RKO (cell line): ENCODE measurements at regions not wholly inside any gene's neighbourhood (a gene's known extent, or its start where the extent isn't known, plus 50 kb on each side); places are given as distances from the start of the nearest gene placed in this dataset.

Experiments used
- DNase-seq: peaks from one replicate; pipeline ENCODE4 v3.0.0-alpha.2; 2016; ENCODE audit warnings: low spot score

GRCh38 chr18:65146482-65147021, 604.3 kb upstream of the CDH7 start:
- no peak for DNase-seq

- no peak for DNase-seq
These were observed 605.5 kb upstream of the CDH7 start for GRCh38 chr18:65145312-65145711.

- no peak for DNase-seq
These were observed 617.2 kb upstream of the CDH7 start for GRCh38 chr18:65133610-65134009.

- DNase-seq: no peak
These were observed 626.2 kb upstream of the CDH7 start for GRCh38 chr18:65124633-65125032.

- no peak for DNase-seq
These were observed 646.9 kb upstream of the CDH7 start for GRCh38 chr18:65103864-65104263.

- no peak for DNase-seq
These were observed 657.5 kb upstream of the CDH7 start for GRCh38 chr18:65093346-65093745.

- peak; percentile 64 for DNase-seq
These were observed 659.0 kb upstream of the CDH7 start for GRCh38 chr18:65091744-65092329.

- no peak for DNase-seq
These were observed 667.9 kb upstream of the CDH7 start for GRCh38 chr18:65082907-65083306.

- no peak for DNase-seq
These were observed 669.0 kb upstream of the CDH7 start for GRCh38 chr18:65081786-65082185.

GRCh38 chr18:65073060-65073550, 677.7 kb upstream of the CDH7 start:
- DNase-seq: no peak

GRCh38 chr18:65057439-65058083, 693.3 kb upstream of the CDH7 start:
- DNase-seq: no peak

GRCh38 chr18:65056575-65056974, 694.2 kb upstream of the CDH7 start:
- no peak for DNase-seq

- DNase-seq: no peak
These were observed 701.2 kb upstream of the CDH7 start for GRCh38 chr18:65049586-65049985.

- DNase-seq: no peak
These were observed 711.2 kb upstream of the CDH7 start for GRCh38 chr18:65039578-65039977.

GRCh38 chr18:65035701-65036100, 715.1 kb upstream of the CDH7 start:
- no peak for DNase-seq

- DNase-seq: no peak
These were observed 725.1 kb upstream of the CDH7 start for GRCh38 chr18:65025756-65026155.

- no peak for DNase-seq
These were observed 729.8 kb upstream of the CDH7 start for GRCh38 chr18:65021021-65021420.

- no peak for DNase-seq
These were observed 732.6 kb upstream of the CDH7 start for GRCh38 chr18:65018184-65018583.

- DNase-seq: no peak
These were observed 733.4 kb upstream of the CDH7 start for GRCh38 chr18:65017372-65017760.

- DNase-seq: no peak
These were observed 734.0 kb upstream of the CDH7 start for GRCh38 chr18:65016631-65017371.

GRCh38 chr18:64994370-64994769, 756.4 kb upstream of the CDH7 start:
- no peak for DNase-seq

- no peak for DNase-seq
These were observed 757.1 kb upstream of the CDH7 start for GRCh38 chr18:64993695-64994094.

GRCh38 chr18:64992654-64993053, 758.2 kb upstream of the CDH7 start:
- DNase-seq: no peak
